HepG2 (cell line): ENCODE measurements at regions not wholly inside any gene's neighbourhood (a gene's known extent, or its start where the extent isn't known, plus 50 kb on each side); places are given as distances from the start of the nearest gene placed in this dataset.

Source experiments
- CTCF ChIP-seq: sonication (generic); formaldehyde crosslinking; IDR thresholded peaks from 2 replicates; pipeline ENCODE4 v1.5.0; 2020; ENCODE audit warnings: mild to moderate bottlenecking, missing genetic modification reagents, moderate library complexity
- ELF1 ChIP-seq: sonication (generic); formaldehyde crosslinking; IDR thresholded peaks from 2 replicates; pipeline ENCODE4 v1.4.0; 2020; ENCODE audit warnings: missing genetic modification reagents
- EP300 ChIP-seq, 3 experiments: sonication (generic) in 1 of 3; formaldehyde crosslinking in 1 of 3; IDR thresholded peaks; 2 replicates each; pipeline versions ENCODE4 v1.5.1 to v1.6.1; 2011 to 2020; ENCODE audit warnings: low read depth in 2 of 3, low read length in 2 of 3, borderline replicate concordance in 1 of 3, improper control_type of control experiment in 1 of 3, mild to moderate bottlenecking in 1 of 3, missing genetic modification reagents in 1 of 3, moderate library complexity in 1 of 3
- HDAC2 ChIP-seq: sonication (generic); formaldehyde crosslinking; IDR thresholded peaks from 2 replicates; pipeline ENCODE4 v1.4.0; 2020; ENCODE audit warnings: missing genetic modification reagents
- NFRKB ChIP-seq: fragments of 450-650 bp; IDR thresholded peaks from 2 replicates; pipeline ENCODE4 v1.6.1; 2017
- NR2C2 ChIP-seq: sonication (generic); formaldehyde crosslinking; IDR thresholded peaks from 2 replicates; pipeline ENCODE4 v1.4.0; 2020; ENCODE audit warnings: missing genetic modification reagents, mild to moderate bottlenecking, moderate library complexity, borderline replicate concordance
- POLR2AphosphoS5 ChIP-seq: IDR thresholded peaks from 2 replicates; pipeline ENCODE4 v1.6.1; 2012; ENCODE audit warnings: low read depth, low read length
- ZBTB4 ChIP-seq: sonication (generic); formaldehyde crosslinking; IDR thresholded peaks from 2 replicates; pipeline ENCODE4 v1.4.0; 2020; ENCODE audit warnings: missing genetic modification reagents, mild to moderate bottlenecking, borderline replicate concordance
- ZNF282 ChIP-seq: fragments of 450-650 bp; IDR thresholded peaks from 2 replicates; pipeline ENCODE4 v1.6.1; 2018; ENCODE audit not compliant: partially characterized antibody
- ZNF878 ChIP-seq: sonication (generic); formaldehyde crosslinking; IDR thresholded peaks from 2 replicates; pipeline ENCODE4 v1.8.1; 2023; ENCODE audit warnings: mild to moderate bottlenecking, missing genetic modification reagents, moderate library complexity

GRCh38 chr5:51734677-51735076 lies 351.4 kb downstream of the ISL1 start:
- TF ChIP-seq ZNF282, result no peak
- no peak for TF ChIP-seq ELF1 (CRISPR knock-in tag)
- no peak for TF ChIP-seq NR2C2 (CRISPR knock-in tag)
- no peak for TF ChIP-seq EP300 (IDR thresholded peaks at IDR 0.05; ENCODE audit: low read depth in 2 of 2, low read length in 2 of 2)
- no peak for TF ChIP-seq EP300 (CRISPR knock-in tag; IDR thresholded peaks at IDR 0.05; ENCODE audit: borderline replicate concordance)
- TF ChIP-seq NFRKB, result no peak
- TF ChIP-seq ZNF878 (CRISPR knock-in tag), result no peak
- TF ChIP-seq ZBTB4 (CRISPR knock-in tag), result no peak
- no peak for TF ChIP-seq HDAC2 (CRISPR knock-in tag)
- TF ChIP-seq POLR2AphosphoS5, result no peak
- TF ChIP-seq CTCF (CRISPR knock-in tag), result no peak
